Activated CD8-positive, alpha-beta T cell treated with anti-CD3 and anti-CD28 coated beads, Interleukin-2, amount 10 ng/mL, durations not matched to agents 7 days and 5 days (primary cell): ENCODE measurements at regions not wholly inside any gene's neighbourhood (a gene's known extent, or its start where the extent isn't known, plus 50 kb on each side); places are given as distances from the start of the nearest gene placed in this dataset.
A peak's percentile ranks its signal among the peaks of the same experiment; 100 is the strongest.

Experiments
- ATAC-seq: fragments of 150-1000 bp; cut with Tn5 transposase; one replicate; pipeline ENCODE4 v1.10.0; 2021; ENCODE audit warnings: moderate library complexity
- CTCF ChIA-PET: fragments of 350-600 bp; sonication (Branson Sonifier 250); formaldehyde crosslinking; loops from one replicate; lab custom pipeline; 2021; ENCODE audit warnings: antibody characterized with exemption; lab: Charles Lee
- POLR2A ChIA-PET: fragments of 350-600 bp; sonication (Branson Sonifier 250); formaldehyde crosslinking; loops from one replicate; lab custom pipeline; 2021; ENCODE audit warnings: antibody characterized with exemption; lab: Charles Lee
- DNase-seq: peaks from one replicate; pipeline ENCODE4 v3.0.0-alpha.2; 2020
- H3K27ac Mint-ChIP-seq: one replicate; pipeline ENCODE4 v1.8.0; 2021; ENCODE audit warnings: mild to moderate bottlenecking, mixed read lengths
- H3K27me3 Mint-ChIP-seq: one replicate; pipeline ENCODE4 v1.8.0; 2021; ENCODE audit warnings: low read depth, mixed read lengths
- H3K36me3 Mint-ChIP-seq: one replicate; pipeline ENCODE4 v1.8.0; 2021; ENCODE audit warnings: low read depth, mixed read lengths
- H3K4me1 Mint-ChIP-seq: one replicate; pipeline ENCODE4 v1.8.0; 2021; ENCODE audit warnings: low read depth, mixed read lengths
- H3K4me3 Mint-ChIP-seq: one replicate; pipeline ENCODE4 v1.8.0; 2021; ENCODE audit warnings: mild to moderate bottlenecking, mixed read lengths
- H3K9me3 Mint-ChIP-seq: one replicate; pipeline ENCODE4 v1.8.0; 2022; ENCODE audit warnings: mixed read lengths; ENCODE audit not compliant: insufficient read depth

DNA sequence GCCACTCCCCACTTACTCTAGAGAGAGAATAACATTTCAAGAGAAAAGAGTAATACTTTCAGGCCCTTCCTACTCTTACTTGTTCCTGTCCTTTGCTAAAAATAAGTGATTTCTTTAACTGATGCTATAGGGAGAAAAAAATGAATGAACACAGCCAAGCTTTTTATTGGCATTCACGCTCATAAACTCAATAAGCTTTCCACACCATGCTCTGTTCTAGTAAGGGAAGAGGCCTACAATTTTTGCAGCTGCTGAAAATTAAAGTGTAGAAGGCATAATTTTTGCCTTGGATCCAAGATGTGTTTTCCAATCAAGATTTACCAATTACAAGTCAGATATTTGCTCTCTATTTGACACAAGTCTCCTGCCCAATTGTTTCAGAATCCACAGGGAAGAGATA, 188.1 kb upstream of the RGS18 start:
- no peak overlapping the region for H3K27ac Mint-ChIP-seq
- H3K27me3 Mint-ChIP-seq, result no peaks in the 10 kb centered on the region
- no peak for ATAC-seq
- no peaks in the 10 kb centered on the region for H3K9me3 Mint-ChIP-seq
- POLR2A ChIA-PET, result no interaction called here
- CTCF ChIA-PET, result no interaction called here
- H3K4me3 Mint-ChIP-seq, result no peak overlapping the region
- no peaks in the 10 kb centered on the region for H3K4me1 Mint-ChIP-seq
- DNase-seq, result no peak
- no peaks in the 10 kb centered on the region for H3K36me3 Mint-ChIP-seq

DNA sequence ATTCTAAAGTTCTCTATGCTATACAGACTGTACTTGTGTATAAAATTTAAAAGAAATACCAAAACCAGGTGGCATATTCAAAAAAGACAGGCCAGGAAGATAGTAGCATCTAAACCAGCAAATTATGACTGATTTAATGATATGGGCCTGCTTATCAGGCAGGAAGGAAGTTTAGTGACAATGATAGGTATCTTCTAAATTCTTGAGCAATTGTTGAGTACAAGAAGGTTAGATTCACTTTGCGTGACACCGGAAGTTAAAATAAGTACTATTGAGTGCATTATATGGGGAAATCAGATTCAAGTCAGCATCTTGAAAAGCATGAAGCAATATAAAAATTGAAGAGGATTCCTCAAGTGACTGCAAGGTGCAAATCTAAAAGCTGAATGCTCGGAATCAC, 186.8 kb upstream of the RGS18 start:
- Mint-ChIP-seq H3K36me3 (no peaks in the 10 kb centered on the region), H3K27me3 (no peaks in the 10 kb centered on the region), H3K4me3 (no peak overlapping the region), H3K9me3 (no peaks in the 10 kb centered on the region), H3K4me1 (no peaks in the 10 kb centered on the region), H3K27ac (no peak overlapping the region)
- ChIA-PET POLR2A (no interaction called here), CTCF (no interaction called here)
- DNase-seq, result no peak
- ATAC-seq, result no peak

DNA sequence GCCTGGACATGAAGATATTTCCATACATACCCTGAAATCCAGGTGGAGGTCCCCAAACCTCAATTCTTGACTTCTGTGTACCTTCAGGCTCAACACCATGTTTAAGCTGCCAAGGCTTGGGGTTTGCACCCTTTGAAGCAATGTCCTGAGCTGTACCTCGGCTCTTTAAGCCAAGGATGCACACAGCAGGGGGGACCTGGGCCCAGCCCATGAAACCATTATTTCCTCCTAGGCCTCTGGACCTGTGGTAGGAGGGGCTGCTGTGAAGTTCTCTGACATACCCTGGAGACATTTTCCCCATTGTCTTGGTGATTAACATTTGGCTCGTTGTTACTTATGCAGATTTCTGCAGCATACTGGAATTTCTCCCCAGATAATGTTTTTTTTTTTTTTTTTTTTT, 184.3 kb upstream of the RGS18 start:
- H3K36me3 Mint-ChIP-seq, result no peaks in the 10 kb centered on the region
- ATAC-seq, result no peak
- H3K27ac Mint-ChIP-seq, result no peak overlapping the region
- no peak overlapping the region for H3K4me3 Mint-ChIP-seq
- DNase-seq, result no peak
- CTCF ChIA-PET, result no interaction called here
- H3K27me3 Mint-ChIP-seq, result no peaks in the 10 kb centered on the region
- POLR2A ChIA-PET, result no interaction called here
- H3K9me3 Mint-ChIP-seq, result no peaks in the 10 kb centered on the region
- H3K4me1 Mint-ChIP-seq, result no peaks in the 10 kb centered on the region

DNA sequence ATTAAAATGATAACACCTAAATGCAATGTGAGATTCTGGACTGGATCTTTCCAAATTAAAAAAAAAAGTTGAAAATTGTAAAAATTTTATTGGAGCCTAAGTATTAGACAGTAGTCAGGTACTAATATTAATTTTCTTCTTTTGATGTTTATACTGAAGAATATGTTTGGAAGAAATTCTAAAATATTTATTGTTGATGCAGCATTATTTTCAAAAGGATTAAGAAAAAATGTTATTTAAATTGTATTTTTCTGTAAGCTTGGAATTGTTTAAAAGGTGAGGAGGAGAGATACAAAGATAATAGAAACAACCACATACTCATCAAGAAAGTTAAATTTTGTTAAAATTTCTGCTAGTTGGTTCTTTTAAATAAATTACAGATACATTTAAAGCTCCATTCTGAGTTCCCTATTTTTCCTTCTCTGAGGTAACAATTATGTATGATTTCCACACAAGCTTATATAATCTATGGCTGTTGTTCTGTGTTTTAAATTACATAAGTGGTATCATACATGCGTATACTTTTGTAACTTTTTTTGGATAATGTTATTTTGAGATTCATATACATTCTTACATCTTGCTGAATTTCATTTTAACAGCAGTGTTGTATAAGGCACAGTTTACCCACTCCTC, 180.3 kb upstream of the RGS18 start:
- Mint-ChIP-seq H3K4me3 (no peak overlapping the region), H3K9me3 (peaks cover 14% of the 10 kb centered on the region), H3K36me3 (no peaks in the 10 kb centered on the region), H3K27ac (no peak overlapping the region), H3K4me1 (no peaks in the 10 kb centered on the region), H3K27me3 (no peaks in the 10 kb centered on the region)
- ChIA-PET POLR2A (no interaction called here), CTCF (no interaction called here)
- no peak for DNase-seq
- no peak for ATAC-seq

DNA sequence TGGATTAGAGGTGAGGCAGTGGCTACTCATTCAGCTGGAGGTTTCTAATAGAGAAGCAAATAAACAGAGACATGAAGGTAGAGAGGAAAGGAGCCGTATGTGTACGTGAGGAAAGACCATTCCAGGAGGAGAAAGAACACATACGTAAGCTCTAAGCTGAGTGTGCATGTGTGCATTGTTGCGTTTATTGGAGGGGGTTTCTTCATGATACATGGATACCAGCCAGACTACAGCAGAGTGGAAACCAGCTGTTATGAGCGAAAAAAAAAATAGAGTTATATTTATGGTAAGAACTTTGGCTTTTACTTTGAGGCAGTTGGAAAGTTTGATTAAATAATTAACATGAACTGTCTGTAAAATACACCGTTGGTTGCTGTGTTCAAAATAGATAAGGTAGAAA, 173.4 kb upstream of the RGS18 start:
- Mint-ChIP-seq H3K36me3 (no peaks in the 10 kb centered on the region), H3K27ac (no peak overlapping the region), H3K4me3 (no peak overlapping the region), H3K9me3 (peaks cover 22% of the 10 kb centered on the region), H3K4me1 (no peaks in the 10 kb centered on the region), H3K27me3 (no peaks in the 10 kb centered on the region)
- no peak for ATAC-seq
- no peak for DNase-seq
- CTCF ChIA-PET, result no interaction called here
- POLR2A ChIA-PET, result no interaction called here

DNA sequence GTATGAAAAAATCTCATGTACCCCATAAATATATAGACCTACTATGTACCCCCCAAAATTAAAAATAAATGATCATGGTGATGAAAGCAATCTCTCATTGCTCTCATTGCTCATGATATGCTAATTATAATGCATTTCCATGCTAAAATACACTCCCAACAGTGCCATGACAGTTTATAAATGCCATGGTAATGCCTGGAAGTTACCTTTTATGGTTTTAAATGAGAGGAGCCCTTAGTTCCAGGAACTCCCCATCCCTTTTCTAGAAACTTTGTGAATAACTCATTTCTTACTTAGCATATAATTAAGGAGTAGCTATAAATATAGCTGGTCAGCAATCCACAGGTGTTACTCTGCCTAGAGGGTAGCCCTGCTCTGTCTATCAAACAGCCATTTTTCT, 166.1 kb upstream of the RGS18 start:
- no peak overlapping the region for H3K4me3 Mint-ChIP-seq
- H3K9me3 Mint-ChIP-seq, result no peaks in the 10 kb centered on the region
- no peaks in the 10 kb centered on the region for H3K27me3 Mint-ChIP-seq
- no peak for DNase-seq
- ChIA-PET CTCF (no interaction called here), POLR2A (no interaction called here)
- no peaks in the 10 kb centered on the region for H3K4me1 Mint-ChIP-seq
- H3K36me3 Mint-ChIP-seq, result no peaks in the 10 kb centered on the region
- H3K27ac Mint-ChIP-seq, result no peak overlapping the region
- ATAC-seq, result no peak

DNA sequence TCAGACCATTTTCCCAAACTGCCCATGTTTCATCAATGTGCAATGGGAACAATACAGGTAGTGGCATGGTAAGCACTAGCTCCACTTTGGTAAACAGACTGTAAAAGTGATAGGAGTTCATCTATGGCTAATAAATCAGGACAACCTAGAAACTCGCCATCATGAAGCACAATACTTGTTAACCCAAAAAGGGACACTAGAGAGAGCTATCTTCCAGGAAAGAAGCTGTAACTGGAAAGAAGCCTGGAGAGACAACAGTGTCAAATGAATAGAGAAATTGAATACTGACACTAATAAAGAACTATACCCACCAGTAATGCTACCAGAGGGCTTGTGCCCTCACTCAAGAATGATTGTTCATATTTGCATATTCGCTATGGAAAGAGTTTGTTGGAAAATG, 164.7 kb upstream of the RGS18 start:
- H3K27me3 Mint-ChIP-seq, result no peaks in the 10 kb centered on the region
- ChIA-PET POLR2A (no interaction called here), CTCF (no interaction called here)
- H3K4me3 Mint-ChIP-seq, result no peak overlapping the region
- no peaks in the 10 kb centered on the region for H3K9me3 Mint-ChIP-seq
- H3K4me1 Mint-ChIP-seq, result no peaks in the 10 kb centered on the region
- no peaks in the 10 kb centered on the region for H3K36me3 Mint-ChIP-seq
- ATAC-seq, result no peak
- H3K27ac Mint-ChIP-seq, result no peak overlapping the region
- no peak for DNase-seq

DNA sequence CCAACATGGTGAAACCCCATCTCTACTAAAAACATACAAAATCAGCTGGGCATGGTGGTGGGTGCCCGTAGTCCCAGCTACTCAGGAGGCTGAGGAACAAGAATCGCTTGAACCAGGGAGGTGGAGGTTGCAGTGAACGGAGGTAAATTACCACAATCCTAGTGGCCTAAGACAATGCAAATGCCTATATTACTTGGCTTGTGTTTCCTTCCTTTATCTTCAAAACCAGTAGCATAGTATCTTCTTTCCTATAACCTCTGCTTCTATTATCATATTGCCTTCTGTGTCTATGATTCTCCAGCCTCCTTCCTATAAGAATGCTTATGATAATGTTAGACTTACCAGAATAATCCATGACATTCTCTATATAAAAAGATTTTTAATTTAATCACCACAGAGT, 156.2 kb upstream of the RGS18 start:
- CTCF ChIA-PET, result no interaction called here
- no peak for DNase-seq
- Mint-ChIP-seq H3K4me3 (no peak overlapping the region), H3K27ac (no peak overlapping the region), H3K9me3 (no peaks in the 10 kb centered on the region), H3K27me3 (no peaks in the 10 kb centered on the region), H3K36me3 (no peaks in the 10 kb centered on the region), H3K4me1 (no peaks in the 10 kb centered on the region)
- POLR2A ChIA-PET, result no interaction called here
- ATAC-seq, result no peak

DNA sequence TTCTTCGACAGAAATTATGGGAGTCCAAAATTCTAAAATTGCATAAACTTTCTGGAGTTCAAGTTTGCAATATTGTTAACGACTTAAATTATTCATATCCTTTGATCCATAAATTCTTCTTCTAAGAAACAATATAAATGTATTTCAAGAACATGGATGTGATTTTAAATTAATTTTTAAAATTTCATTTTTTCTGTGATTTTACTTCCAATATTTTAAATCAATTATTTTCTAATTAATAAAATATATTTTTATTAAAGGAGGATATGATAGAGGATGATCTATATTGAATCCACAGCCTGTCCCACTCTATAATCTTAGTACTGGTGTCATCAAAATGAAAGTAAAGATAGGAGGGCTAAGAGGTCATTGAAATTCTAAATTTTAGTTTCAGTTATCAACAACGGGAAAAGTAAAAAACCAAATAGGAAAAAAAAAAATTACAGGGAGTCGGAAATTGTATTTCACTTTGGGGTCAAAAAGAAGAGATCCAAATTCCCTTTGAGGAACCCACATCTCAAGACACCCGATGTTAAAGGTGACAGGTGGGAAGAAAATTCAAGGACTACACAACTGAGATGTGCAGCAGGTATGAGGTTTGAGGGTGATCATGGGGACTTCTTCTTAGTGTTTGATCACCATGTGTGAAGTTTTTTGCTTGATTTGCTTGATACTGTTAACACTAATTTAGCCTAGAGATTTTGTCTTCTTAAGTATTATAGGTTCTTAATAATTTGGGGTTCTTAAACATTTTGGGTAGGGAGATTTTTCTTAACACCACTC, 154.8 kb upstream of the RGS18 start:
- no peak overlapping the region for H3K27ac Mint-ChIP-seq
- no peak for DNase-seq
- POLR2A ChIA-PET, result no interaction called here

DNA sequence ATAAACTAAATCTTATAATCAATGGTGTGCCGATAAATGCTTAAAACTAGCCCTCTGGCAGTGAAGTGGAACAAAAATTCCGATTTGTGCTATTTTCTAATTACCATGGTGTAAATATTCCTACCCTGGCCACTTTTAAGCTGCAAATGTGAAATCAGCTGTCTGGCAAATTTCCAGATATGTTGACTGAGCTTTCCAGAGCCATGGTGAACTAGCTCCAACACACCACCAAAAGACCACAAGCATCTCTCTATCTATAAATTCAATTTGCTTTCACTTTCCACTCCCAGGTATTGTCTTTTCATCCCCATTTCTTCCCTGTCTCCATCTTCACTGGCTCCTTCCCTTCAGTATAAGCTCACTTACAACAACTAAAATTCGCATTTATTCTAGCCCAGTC, 152.3 kb upstream of the RGS18 start:
- CTCF ChIA-PET, result no interaction called here
- no peaks in the 10 kb centered on the region for H3K36me3 Mint-ChIP-seq
- POLR2A ChIA-PET, result no interaction called here
- H3K4me1 Mint-ChIP-seq, result no peaks in the 10 kb centered on the region
- no peak for DNase-seq
- H3K4me3 Mint-ChIP-seq, result no peak overlapping the region
- H3K9me3 Mint-ChIP-seq, result no peaks in the 10 kb centered on the region
- H3K27ac Mint-ChIP-seq, result no peak overlapping the region
- ATAC-seq, result no peak
- no peaks in the 10 kb centered on the region for H3K27me3 Mint-ChIP-seq

More for the DNA sequence above, 154.8 kb upstream of the RGS18 start:
- ATAC-seq, result peak; percentile 44
- Mint-ChIP-seq H3K4me3 (no peak overlapping the region), H3K27me3 (no peaks in the 10 kb centered on the region), H3K4me1 (no peaks in the 10 kb centered on the region), H3K36me3 (no peaks in the 10 kb centered on the region), H3K9me3 (no peaks in the 10 kb centered on the region)
- CTCF ChIA-PET, result no interaction called here

DNA sequence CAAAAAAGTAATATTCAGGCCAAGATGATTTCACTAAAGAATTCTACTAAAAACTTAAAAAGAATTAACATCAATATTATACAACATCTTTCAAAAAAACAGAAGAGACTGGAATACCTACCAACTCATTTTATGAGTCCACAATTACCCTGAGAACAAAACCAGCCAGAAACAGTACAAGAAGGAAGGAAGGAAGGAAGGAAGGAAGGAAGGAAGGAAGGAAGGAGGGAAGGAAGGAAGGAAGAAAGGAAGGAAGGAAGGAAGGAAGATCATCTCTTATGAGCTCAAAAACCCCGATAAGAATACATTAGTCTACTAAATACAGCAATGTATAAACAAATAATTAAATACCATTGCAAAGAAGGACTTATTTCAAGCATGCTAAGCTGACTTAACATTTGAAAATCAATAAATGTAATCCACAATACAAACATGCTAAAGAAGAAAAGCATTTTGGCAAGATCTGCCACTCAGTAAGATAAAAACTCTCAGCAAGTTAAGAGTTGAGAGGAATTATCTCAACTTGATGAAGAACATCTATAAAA, 149.9 kb upstream of the RGS18 start:
- H3K27ac Mint-ChIP-seq, result no peak overlapping the region
- ATAC-seq, result no peak
- H3K4me3 Mint-ChIP-seq, result no peak overlapping the region
- no peak for DNase-seq
- H3K36me3 Mint-ChIP-seq, result no peaks in the 10 kb centered on the region
- CTCF ChIA-PET, result no interaction called here
- POLR2A ChIA-PET, result no interaction called here
- H3K4me1 Mint-ChIP-seq, result no peaks in the 10 kb centered on the region
- H3K27me3 Mint-ChIP-seq, result no peaks in the 10 kb centered on the region
- no peaks in the 10 kb centered on the region for H3K9me3 Mint-ChIP-seq

DNA sequence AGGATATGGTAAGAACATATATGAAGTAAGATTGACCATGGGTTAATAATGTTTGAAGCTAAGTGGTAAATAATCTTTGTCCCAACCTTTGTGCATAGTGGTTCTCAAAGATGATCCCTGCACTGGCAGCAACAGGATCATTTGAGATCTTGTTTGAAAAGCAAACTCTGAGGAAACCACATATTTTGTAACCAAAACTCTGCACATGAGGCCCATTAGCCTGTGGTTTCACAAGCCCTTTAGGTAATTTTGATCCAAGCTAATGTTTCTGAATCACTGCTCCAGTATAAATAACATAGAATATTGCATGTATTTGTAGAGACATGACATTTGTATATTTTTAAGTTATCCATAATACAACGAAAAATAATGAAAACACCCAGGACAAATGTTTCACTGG, 147.9 kb upstream of the RGS18 start:
- ChIA-PET POLR2A (no interaction called here), CTCF (no interaction called here)
- DNase-seq, result no peak
- Mint-ChIP-seq H3K36me3 (no peaks in the 10 kb centered on the region), H3K4me3 (no peak overlapping the region), H3K9me3 (no peaks in the 10 kb centered on the region), H3K27me3 (no peaks in the 10 kb centered on the region), H3K27ac (no peak overlapping the region), H3K4me1 (no peaks in the 10 kb centered on the region)
- no peak for ATAC-seq
